Eye (tissue), 1 donor: ENCODE measurements at regions not wholly inside any gene's neighbourhood (a gene's known extent, or its start where the extent isn't known, plus 50 kb on each side); places are given as distances from the start of the nearest gene placed in this dataset.
"Not testable (repeated sequence)": the region's sequence is repeated elsewhere in the genome, so short reads cannot be mapped to it uniquely, and the experiment has no call there.

Source experiments
- DNase-seq: peaks from one replicate; pipeline ENCODE4 v3.0.0-alpha.2; 2015

DNA sequence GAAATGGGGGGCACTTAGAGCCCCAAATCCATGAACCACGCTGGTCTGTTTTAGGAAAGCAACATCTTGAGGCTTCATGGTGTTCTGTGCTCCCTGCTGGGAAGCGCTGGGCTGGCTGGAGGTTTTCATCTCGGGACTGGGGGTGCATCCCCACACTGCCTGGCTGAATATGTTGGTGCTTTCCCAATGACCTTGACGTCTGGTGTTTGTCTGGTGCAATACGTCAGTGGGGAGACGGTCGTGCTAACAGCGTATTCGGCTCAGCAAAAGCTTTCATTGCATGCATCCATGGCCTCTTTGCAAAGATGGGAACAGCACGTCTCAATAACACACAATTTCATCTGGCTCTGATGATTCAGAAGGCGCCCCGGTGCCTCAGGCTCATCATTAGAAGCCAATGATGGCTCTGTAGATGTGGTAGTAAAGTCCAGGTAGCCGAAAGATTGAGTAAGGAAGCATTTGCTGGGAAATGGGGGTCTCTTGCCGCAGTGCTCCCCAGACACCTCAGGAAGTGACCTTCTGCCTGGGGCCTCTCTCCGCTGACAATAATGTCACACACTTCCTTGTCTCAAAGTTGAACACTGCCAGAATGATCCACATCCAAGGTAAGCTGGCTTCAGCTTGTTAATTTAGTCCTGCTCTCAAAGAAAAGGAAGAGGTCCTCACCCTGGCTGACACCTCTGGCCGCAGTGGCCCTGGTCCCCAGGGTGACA is 97.7 kb downstream of the ING1 start:
- DNase-seq, result peak; percentile 35

DNA sequence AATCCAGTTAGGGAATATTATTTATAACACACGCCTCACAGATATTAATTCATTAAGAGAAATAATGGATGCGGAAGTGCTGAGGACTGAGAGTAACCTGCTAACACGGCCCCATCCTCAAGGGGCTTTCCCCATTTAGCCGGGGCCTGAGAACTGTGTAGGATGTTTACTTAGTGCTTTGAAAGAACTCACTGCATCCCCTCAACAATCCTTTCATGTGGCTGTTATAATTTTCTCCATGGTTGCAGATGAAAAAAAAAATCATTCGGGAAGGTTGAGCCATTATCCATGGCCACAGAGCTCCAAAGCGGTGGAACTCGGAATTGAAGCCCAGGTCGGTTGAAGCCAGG is 98.2 kb downstream of the ING1 start:
- DNase-seq, result peak; percentile 73

GRCh38 chr13:110812121-110812868 is 98.8 kb downstream of the ING1 start:
- peak; percentile 75 for DNase-seq

DNA sequence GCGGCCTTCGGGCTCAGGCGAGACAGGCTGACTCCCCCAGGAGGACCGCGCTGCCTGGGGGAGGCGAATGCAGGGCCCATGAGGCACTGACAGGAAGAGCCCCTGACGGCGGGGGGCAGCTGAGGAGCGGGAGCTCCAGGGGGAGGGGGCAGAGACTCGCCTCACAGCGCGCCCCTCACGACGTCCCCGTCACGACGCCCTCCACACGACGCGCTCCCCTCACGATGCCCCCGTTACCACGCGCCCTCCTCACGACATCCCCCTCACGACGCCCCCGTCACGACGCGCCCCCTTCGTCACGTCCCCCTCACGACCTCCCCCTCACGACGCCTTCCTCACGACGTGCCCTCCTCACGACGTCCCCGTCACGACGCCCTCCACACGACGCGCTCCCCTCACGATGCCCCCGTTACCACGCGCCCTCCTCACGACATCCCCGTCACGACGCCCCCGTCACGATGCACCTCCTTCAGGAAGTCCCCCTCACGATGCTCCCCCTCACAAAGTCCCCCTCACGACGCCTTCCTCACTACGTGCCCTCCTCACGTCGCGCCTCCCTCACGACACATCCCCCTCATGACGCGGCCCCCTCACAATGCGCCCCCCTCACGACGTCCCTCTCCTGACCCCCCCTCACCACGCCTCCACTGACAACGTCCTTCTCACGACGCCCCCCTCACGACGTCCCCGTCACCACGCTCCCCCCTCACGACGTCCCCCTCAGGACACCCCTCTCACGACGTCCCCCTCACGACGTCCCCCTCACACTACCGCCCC is 99.6 kb downstream of the ING1 start:
- DNase-seq, result no peak

- no peak for DNase-seq
Observed at GRCh38 chr13:110813646-110814624, 100.4 kb downstream of the ING1 start.

GRCh38 chr13:110815471-110816204 is 99.2 kb downstream of the ANKRD10 start:
- DNase-seq, result no peak

DNA sequence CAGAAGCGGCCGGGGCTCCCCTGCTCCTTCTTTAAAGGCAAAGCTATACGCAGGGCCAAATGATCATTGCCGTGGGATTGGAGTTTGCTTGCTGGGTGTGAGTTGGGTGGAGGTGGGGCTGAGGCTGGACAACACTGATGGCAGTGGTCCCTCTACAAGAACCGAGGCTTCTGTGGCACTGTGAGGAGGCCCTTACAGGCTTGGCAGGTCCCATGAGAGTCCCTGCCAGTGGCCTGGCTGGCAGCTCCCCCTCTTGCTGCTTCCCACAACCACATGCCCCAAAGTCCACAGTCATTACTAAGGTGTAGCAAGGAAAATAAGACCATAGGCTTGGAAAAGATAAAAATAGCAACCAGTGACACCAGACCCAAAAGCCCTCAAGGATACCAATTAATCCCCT is 98.4 kb downstream of the ANKRD10 start:
- no peak for DNase-seq

DNA sequence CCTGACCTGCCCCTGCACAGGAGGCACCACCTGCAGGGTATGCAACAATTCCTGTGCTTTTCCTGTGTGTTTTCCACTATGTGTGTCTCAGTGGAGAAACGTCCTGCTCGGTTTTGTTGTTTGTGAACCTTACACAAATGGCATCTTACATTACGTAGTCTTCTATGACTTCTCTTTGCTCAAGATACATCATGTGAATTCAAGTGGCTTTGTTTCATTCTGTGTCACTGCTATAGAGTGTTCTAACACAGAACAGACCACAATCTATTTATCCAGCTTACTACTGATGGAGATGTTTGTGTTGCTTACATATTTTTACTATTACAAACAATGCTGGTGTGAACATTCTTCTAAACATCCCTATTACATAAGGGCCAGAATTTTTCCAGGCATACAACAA is 97.7 kb downstream of the ANKRD10 start:
- DNase-seq, result no peak

GRCh38 chr13:110818747-110819146 is 96.1 kb downstream of the ANKRD10 start:
- no peak for DNase-seq

DNA sequence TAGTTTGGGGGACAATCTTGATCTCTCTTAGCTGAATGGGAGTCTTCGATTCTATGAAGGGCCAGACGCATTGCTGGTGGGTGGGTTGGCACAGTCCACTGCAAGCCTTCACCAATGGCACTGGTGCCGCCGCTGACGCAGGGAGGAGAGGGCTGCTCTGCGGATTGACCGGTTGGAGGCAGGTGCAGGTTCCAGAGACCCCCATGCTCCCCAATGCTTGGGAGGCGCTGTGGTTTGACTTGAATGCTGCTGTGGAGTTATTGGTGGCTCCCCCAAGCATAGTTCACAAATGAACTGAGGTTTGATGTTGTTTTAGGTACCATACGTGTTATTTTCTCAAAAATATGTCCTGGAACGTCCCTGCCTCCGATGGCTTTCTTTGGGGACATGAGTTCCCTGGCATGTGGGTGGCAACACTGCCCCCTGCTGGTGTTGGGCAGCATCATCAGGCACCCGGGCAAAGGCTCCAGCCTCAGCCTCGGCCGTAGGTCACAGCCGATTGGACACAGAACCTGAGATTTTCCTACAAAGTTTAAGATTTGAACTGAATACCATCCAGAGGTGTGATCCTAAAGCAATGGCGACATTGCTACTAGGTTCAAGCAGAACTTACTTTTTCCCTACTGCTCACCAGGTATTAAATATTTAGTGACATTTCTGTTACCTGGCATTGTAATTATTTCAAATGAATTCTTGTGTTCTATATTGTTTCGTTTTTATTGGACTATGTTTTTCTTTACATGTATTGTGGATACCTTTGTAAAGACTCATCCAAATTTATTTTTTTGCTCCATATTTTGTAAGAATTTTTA is 95.5 kb downstream of the ANKRD10 start:
- peak; percentile 93 for DNase-seq

DNA sequence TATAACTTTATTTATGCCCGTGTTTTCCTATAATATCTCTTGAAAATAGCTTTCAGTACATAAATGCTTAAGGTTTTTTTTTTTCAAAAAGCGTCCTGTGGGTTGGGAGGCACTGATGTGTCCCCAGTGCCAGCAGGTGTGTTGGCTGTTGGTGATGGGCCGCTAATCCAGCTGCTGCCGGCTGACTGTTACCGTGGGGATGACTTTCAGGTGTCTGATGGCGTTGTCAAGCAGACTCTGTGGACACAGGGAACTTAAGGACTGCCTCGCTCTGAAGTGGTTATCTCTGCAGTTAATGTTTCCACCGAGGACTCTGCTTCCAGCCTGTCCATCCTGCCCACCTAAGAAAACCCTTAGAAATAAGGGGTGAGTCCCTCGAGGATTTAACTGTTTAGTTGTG is 94.5 kb downstream of the ANKRD10 start:
- no peak for DNase-seq

GRCh38 chr13:110821837-110822668 is 92.8 kb downstream of the ANKRD10 start:
- DNase-seq, result not testable (repeated sequence)

DNA sequence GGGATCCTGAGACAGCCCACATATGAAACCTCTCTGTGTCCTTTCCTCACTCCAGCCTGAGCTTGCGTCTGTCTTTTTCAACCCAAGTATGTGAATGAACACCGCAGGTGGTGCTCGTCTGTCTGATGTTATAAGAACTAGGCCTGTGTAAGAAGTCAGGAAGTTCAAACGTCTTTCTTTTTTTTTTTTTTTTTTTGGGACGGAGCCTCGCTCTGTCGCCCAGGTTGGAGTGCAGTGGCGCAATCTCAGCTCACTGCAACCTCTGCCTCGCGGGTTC is 92.3 kb downstream of the ANKRD10 start:
- no peak for DNase-seq

GRCh38 chr13:110824702-110825300 is 90.1 kb downstream of the ANKRD10 start:
- DNase-seq, result no peak

DNA sequence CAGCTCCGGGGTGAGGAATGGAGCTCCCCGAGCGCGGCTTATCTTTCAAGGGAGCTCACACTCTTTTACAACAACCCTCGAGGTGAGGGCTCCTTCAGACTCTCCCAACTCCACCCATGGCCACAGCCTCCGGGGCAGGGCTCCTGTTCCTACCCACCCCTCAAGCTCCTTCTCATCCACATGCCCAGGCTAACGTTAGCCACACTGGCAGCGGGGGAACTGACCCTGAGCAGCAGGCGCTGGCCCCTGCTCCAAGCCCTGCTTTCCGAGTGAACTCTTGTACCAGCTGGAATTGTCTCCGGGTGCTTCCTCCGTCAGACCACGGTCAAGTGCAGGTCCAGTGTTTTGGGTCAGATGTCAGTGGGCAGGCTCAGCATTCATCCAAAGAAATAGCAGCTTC is 89.4 kb downstream of the ANKRD10 start:
- no peak for DNase-seq

GRCh38 chr13:110826101-110826500 is 88.8 kb downstream of the ANKRD10 start:
- DNase-seq, result no peak

DNA sequence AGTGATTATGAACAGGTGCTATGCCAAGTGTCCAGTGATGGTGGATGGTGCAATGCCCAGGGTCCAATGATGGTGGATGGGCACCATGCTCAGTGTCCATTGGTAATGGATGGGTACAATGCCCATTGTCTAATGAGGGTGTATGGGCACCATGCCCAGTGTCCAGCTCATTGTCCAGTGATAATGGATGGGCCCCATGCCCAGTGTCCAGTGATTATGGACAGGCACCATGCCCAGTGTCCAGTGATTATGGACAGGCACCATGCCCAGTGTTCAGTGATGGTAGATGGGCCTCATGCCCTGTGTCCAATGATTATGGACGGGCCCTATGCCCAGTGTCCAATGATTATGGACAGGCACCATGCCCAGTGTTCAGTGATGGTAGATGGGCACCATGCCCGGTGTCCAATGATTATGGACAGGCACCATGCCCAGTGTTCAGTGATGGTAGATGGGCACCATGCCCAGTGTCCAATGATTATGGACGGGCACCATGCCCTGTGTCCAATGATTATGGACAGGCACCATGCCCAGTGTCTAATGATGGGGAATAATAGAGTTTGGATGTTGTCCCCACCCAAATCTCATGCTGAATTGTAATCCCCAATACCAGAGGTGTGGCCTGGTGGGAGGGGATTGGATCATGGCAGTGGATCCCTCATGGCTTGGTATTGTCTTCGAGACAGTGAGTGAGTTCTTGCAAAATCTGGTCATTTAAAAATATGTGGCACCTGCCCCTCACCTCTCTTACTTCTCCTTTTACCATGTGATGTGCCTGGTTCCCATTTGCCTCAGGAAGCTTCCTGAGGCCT is 87.8 kb downstream of the ANKRD10 start:
- no peak for DNase-seq
